Lower leg skin (tissue), 3 donors: ENCODE measurements at regions not wholly inside any gene's neighbourhood (a gene's known extent, or its start where the extent isn't known, plus 50 kb on each side); places are given as distances from the start of the nearest gene placed in this dataset.

Experiments
- POLR2A ChIP-seq, 2 donors: fragments of 450-650 bp; IDR thresholded peaks; one replicate each; pipeline ENCODE4 v1.6.1; 2016 to 2017; ENCODE audit warnings: antibody characterized with exemption in 2 of 2, mild to moderate bottlenecking in 1 of 2, moderate library complexity in 1 of 2
- TF ChIP-seq, protein P1 (sequence below), 3 donors: fragments of 450-650 bp; IDR thresholded peaks; one replicate each; pipeline ENCODE4 v1.5.1; 2016; ENCODE audit warnings: antibody characterized with exemption in 3 of 3, mild to moderate bottlenecking in 3 of 3, moderate library complexity in 2 of 3

DNA sequence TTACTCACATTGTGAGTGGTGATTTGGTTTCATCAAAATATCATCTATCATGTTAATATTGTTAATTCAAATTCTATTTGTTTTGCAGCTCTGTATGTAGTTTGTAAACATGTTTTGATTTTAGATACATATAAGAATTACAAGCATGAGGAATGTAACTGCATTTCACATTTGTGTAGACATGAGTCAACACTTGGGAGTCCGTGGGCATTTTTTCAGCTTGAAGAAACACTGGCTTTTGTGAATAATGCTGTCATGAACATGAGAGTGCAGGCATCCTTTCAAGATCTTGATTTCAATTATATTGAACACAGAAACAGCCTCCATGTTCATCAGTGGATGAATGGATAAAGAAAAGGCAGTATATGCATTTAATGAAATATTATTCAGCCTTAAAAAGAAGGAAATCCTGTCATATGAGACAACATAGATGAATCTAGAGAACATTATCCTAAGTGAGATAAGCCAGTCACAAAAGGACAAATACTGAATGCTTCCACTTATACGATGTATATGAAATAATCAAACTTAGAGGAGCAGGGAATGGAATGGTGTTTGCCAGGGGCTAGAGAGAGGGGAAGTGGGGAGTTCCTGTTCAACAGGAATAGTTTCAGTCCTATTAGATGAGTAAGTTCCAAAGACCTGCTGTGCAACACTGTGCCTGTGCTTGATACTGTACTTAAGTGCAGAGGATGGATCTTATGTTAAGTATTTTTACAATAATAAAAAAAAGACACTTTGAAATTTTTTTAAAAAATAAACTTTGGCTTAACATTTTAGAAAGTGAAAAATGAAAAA is 194.9 kb downstream of the LRATD1 start:
- no peak for TF ChIP-seq POLR2A (IDR thresholded peaks at IDR 0.05)
- TF ChIP-seq, protein P1, sequence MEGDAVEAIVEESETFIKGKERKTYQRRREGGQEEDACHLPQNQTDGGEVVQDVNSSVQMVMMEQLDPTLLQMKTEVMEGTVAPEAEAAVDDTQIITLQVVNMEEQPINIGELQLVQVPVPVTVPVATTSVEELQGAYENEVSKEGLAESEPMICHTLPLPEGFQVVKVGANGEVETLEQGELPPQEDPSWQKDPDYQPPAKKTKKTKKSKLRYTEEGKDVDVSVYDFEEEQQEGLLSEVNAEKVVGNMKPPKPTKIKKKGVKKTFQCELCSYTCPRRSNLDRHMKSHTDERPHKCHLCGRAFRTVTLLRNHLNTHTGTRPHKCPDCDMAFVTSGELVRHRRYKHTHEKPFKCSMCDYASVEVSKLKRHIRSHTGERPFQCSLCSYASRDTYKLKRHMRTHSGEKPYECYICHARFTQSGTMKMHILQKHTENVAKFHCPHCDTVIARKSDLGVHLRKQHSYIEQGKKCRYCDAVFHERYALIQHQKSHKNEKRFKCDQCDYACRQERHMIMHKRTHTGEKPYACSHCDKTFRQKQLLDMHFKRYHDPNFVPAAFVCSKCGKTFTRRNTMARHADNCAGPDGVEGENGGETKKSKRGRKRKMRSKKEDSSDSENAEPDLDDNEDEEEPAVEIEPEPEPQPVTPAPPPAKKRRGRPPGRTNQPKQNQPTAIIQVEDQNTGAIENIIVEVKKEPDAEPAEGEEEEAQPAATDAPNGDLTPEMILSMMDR (IDR thresholded peaks at IDR 0.05) = no peak
